HEK293T (cell line): ENCODE measurements at regions not wholly inside any gene's neighbourhood (a gene's known extent, or its start where the extent isn't known, plus 50 kb on each side); places are given as distances from the start of the nearest gene placed in this dataset.

Experiments
- BHLHE40 ChIP-seq: fragments of 450-650 bp; IDR thresholded peaks from 2 replicates; pipeline ENCODE4 v1.6.1; 2016; ENCODE audit warnings: mild to moderate bottlenecking, moderate library complexity, borderline replicate concordance
- ELF4 ChIP-seq: fragments of 450-650 bp; IDR thresholded peaks from 2 replicates; pipeline ENCODE4 v1.6.1; 2017; ENCODE audit warnings: antibody characterized with exemption
- TARDBP ChIP-seq: fragments of 450-650 bp; IDR thresholded peaks from 2 replicates; pipeline ENCODE4 v1.6.1; 2016

DNA sequence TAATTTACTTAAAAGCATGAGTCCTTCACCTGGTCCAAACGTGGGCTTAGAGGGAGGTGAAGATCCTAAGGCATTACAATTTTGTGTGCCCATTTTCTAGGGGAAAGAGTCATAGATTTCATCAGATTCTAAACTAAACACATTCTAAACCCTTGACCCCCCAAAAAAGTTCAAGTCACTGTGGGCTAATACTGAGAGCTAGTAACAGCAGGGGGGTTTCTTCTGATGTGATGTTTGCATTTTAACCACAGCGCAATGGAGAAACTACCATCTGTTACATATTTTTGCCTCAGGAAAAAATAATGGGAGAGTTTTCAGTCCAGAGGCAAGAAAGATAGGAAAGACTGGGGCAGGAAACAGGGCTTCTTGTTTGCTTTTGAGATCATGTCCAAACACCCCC lies 110.8 kb upstream of the SLC1A3 start:
- TF ChIP-seq TARDBP (no peak), BHLHE40 (no peak), ELF4 (no peak)
